Vagina (tissue), 2 donors: ENCODE measurements at regions not wholly inside any gene's neighbourhood (a gene's known extent, or its start where the extent isn't known, plus 50 kb on each side); places are given as distances from the start of the nearest gene placed in this dataset.

Source experiments
- CTCF ChIP-seq, 3 experiments: fragments of 450-650 bp in 2 of 3; fragments of 200-600 bp in 1 of 3; sonication (generic) in 1 of 3; IDR thresholded peaks; one replicate each; pipeline ENCODE4 v1.5.1; 2017 to 2019; ENCODE audit warnings: antibody characterized with exemption in 3 of 3, mild to moderate bottlenecking in 2 of 3, moderate library complexity in 2 of 3
- POLR2A ChIP-seq, 2 donors: fragments of 450-650 bp; IDR thresholded peaks; one replicate each; pipeline ENCODE4 v1.6.1; 2017; ENCODE audit warnings: antibody characterized with exemption in 2 of 2, mild to moderate bottlenecking in 2 of 2, moderate library complexity in 2 of 2

- TF ChIP-seq CTCF (IDR thresholded peaks at IDR 0.05) = no peak
- TF ChIP-seq POLR2A (IDR thresholded peaks at IDR 0.05) = no peak
Measured at GRCh38 chr2:107530046-107530445, 296.6 kb upstream of the RGPD4 start.
